NCI-H2171 treated with DMSO at 0.1 percent for 48 hours (cell line): ENCODE measurements at regions not wholly inside any gene's neighbourhood (a gene's known extent, or its start where the extent isn't known, plus 50 kb on each side); places are given as distances from the start of the nearest gene placed in this dataset.

ENCODE experiments used
- DNase-seq: peaks from one replicate; lab custom pipeline; 2025; lab: John Stamatoyannopoulos, UW

GRCh38 chr18:2424420-2424819 lies 146.9 kb downstream of the METTL4 start:
- DNase-seq = no peak

- no peak for DNase-seq
Observed at GRCh38 chr18:2425426-2426317, 145.6 kb downstream of the METTL4 start.

- no peak for DNase-seq
Observed at GRCh38 chr18:2430191-2430590, 141.1 kb downstream of the METTL4 start.

GRCh38 chr18:2431806-2432205 lies 139.5 kb downstream of the METTL4 start:
- no peak for DNase-seq

GRCh38 chr18:2433366-2433765 lies 137.9 kb downstream of the METTL4 start:
- no peak for DNase-seq

- no peak for DNase-seq
Observed at GRCh38 chr18:2441544-2441943, 129.8 kb downstream of the METTL4 start.

- no peak for DNase-seq
Observed at GRCh38 chr18:2442006-2442405, 129.3 kb downstream of the METTL4 start.

GRCh38 chr18:2442726-2443275 lies 128.5 kb downstream of the METTL4 start:
- no peak for DNase-seq

- no peak for DNase-seq
Observed at GRCh38 chr18:2444201-2444875, 127.0 kb downstream of the METTL4 start.

- no peak for DNase-seq
Observed at GRCh38 chr18:2448565-2449151, 122.6 kb downstream of the METTL4 start.

GRCh38 chr18:2451556-2451955 lies 119.7 kb downstream of the METTL4 start:
- peak; percentile 74 for DNase-seq

- DNase-seq = no peak
Observed at GRCh38 chr18:2459886-2460285, 111.4 kb downstream of the METTL4 start.

- DNase-seq = no peak
Observed at GRCh38 chr18:2466978-2467377, 104.3 kb downstream of the METTL4 start.

- DNase-seq = peak; percentile 84
Observed at GRCh38 chr18:2468051-2468450, 103.3 kb downstream of the METTL4 start.

- DNase-seq = no peak
Observed at GRCh38 chr18:2471523-2471922, 99.8 kb downstream of the METTL4 start.

GRCh38 chr18:2478662-2479061 lies 92.6 kb downstream of the METTL4 start:
- DNase-seq = no peak

- no peak for DNase-seq
Observed at GRCh38 chr18:2480536-2480935, 90.8 kb downstream of the METTL4 start.

- DNase-seq = peak; percentile 45
Observed at GRCh38 chr18:2482706-2483475, 88.4 kb downstream of the METTL4 start.

GRCh38 chr18:2485983-2486382 lies 85.3 kb downstream of the METTL4 start:
- no peak for DNase-seq

GRCh38 chr18:2486426-2486825 lies 84.9 kb downstream of the METTL4 start:
- no peak for DNase-seq
